H1 (cell line): ENCODE measurements at regions not wholly inside any gene's neighbourhood (a gene's known extent, or its start where the extent isn't known, plus 50 kb on each side); places are given as distances from the start of the nearest gene placed in this dataset.

Experiments used
- CTCF ChIA-PET: fragments of 300-600 bp; sonication (Branson Sonifier 250); formaldehyde crosslinking; loops from one replicate; lab custom pipeline; 2021; ENCODE audit not compliant: partially characterized antibody; lab: Charles Lee
- POLR2A ChIA-PET: fragments of 300-600 bp; sonication (Branson Sonifier 250); formaldehyde crosslinking; loops from one replicate; lab custom pipeline; 2021; ENCODE audit warnings: inconsistent platforms; ENCODE audit not compliant: partially characterized antibody; lab: Charles Lee
- DNase-seq, 2 experiments: peaks; one replicate each; pipeline versions ENCODE4 v3.0.0 to v3.0.0-alpha.2; 2010 to 2022; ENCODE audit warnings: low spot score in 2 of 2, low read depth in 1 of 2, mixed read lengths in 1 of 2
- FAIRE-seq: peaks from 2 replicates; lab custom pipeline; 2011; peaks lifted over from hg19 to GRCh38; lab: Jason Lieb, UNC
- H2AFZ ChIP-seq: 2 replicates; pipeline ENCODE4 v1.8.1; 2012; ENCODE audit warnings: low read length, inconsistent platforms
- H2AK5ac ChIP-seq: 2 replicates; pipeline ENCODE4 v1.6.1; 2013; ENCODE audit warnings: low read depth, low read length
- H2BK120ac ChIP-seq: replicated peaks from 2 replicates; pipeline ENCODE3; 2013; ENCODE audit warnings: low read depth, low read length, inconsistent platforms
- H2BK12ac ChIP-seq: 2 replicates; pipeline ENCODE4 v1.6.1; 2013; ENCODE audit warnings: low read depth, low read length
- H2BK15ac ChIP-seq: 2 replicates; pipeline ENCODE4 v1.6.1; 2013; ENCODE audit warnings: low read length
- H2BK20ac ChIP-seq: 2 replicates; pipeline ENCODE4 v1.6.1; 2013; ENCODE audit warnings: low read length
- H2BK5ac ChIP-seq: 2 replicates; pipeline ENCODE4 v1.6.1; 2013; ENCODE audit warnings: low read depth, low read length
- H3K14ac ChIP-seq: 2 replicates; pipeline ENCODE4 v1.6.1; 2013; ENCODE audit warnings: inconsistent platforms; ENCODE audit not compliant: insufficient read length
- H3K18ac ChIP-seq: 2 replicates; pipeline ENCODE4 v1.6.1; 2013; ENCODE audit warnings: low read length; ENCODE audit errors: extremely low read depth
- H3K23ac ChIP-seq: 2 replicates; pipeline ENCODE4 v1.6.1; 2013; ENCODE audit warnings: inconsistent platforms; ENCODE audit not compliant: insufficient read length
- H3K23me2 ChIP-seq: 2 replicates; pipeline ENCODE4 v1.6.1; 2013; ENCODE audit warnings: low read depth, low read length
- H3K27ac ChIP-seq: 2 replicates; pipeline ENCODE4 v1.6.1; 2011; ENCODE audit warnings: low read depth, low read length, inconsistent platforms
- H3K27me3 ChIP-seq, 4 experiments: replicated peaks in 1 of 4; 1 replicate in 1 of 4; 2 replicates in 3 of 4; pipeline versions ENCODE4 v1.6.1 to v1.8.1; 2011 to 2013; ENCODE audit warnings: low read length in 3 of 4, mild to moderate bottlenecking in 3 of 4, inconsistent platforms in 2 of 4, mixed read lengths in 2 of 4, moderate library complexity in 1 of 4; ENCODE audit not compliant: control insufficient read depth in 3 of 4, insufficient read depth in 3 of 4; ENCODE audit errors: extremely low read depth in 1 of 4
- H3K36me3 ChIP-seq, 4 experiments: 2 replicates each; pipeline versions ENCODE4 v1.6.1 to v1.8.1; 2011 to 2013; ENCODE audit warnings: mild to moderate bottlenecking in 4 of 4, low read length in 3 of 4, moderate library complexity in 2 of 4, control low read depth in 1 of 4, inconsistent platforms in 1 of 4; ENCODE audit not compliant: insufficient read depth in 4 of 4, control insufficient read depth in 2 of 4
- H3K4ac ChIP-seq: replicated peaks from 2 replicates; pipeline ENCODE3; 2013; ENCODE audit warnings: low read length, low read depth, mixed read lengths, inconsistent platforms; ENCODE audit not compliant: insufficient read length
- H3K4me1 ChIP-seq, 4 experiments: replicated peaks in 1 of 4; 1 replicate in 1 of 4; 2 replicates in 3 of 4; pipeline versions ENCODE4 v1.6.1 to v1.8.1; 2011 to 2013; ENCODE audit warnings: low read length in 3 of 4, inconsistent platforms in 2 of 4, mixed read lengths in 1 of 4; ENCODE audit not compliant: insufficient read depth in 4 of 4, control insufficient read depth in 3 of 4
- H3K4me2 ChIP-seq, 2 experiments: 2 replicates each; pipeline versions ENCODE4 v1.6.1 to v1.8.1; 2011 to 2013; ENCODE audit warnings: low read depth in 2 of 2, low read length in 2 of 2, control low read depth in 1 of 2, inconsistent platforms in 1 of 2, mild to moderate bottlenecking in 1 of 2; ENCODE audit not compliant: insufficient read depth in 1 of 2
- H3K4me3 ChIP-seq, 4 experiments: fragments of 200-600, 300-600 bp in 1 of 4; sonication (generic), shearing (Covaris generic), sonication (Bioruptor Twin) in 1 of 4; 2 replicates each; pipeline versions ENCODE4 v1.5.1 to v1.8.1; 2011 to 2016; ENCODE audit warnings: low read length in 4 of 4, low read depth in 3 of 4, control low read depth in 2 of 4, inconsistent platforms in 2 of 4, mild to moderate bottlenecking in 2 of 4, mixed read lengths in 1 of 4, moderate library complexity in 1 of 4; ENCODE audit not compliant: insufficient read depth in 2 of 4; ENCODE audit errors: extremely low read depth in 1 of 4
- H3K56ac ChIP-seq: replicated peaks from 2 replicates; pipeline ENCODE3; 2013; ENCODE audit warnings: low read depth, mild to moderate bottlenecking, mixed read lengths, low read length, inconsistent platforms; ENCODE audit not compliant: insufficient read length
- H3K79me1 ChIP-seq: 2 replicates; pipeline ENCODE4 v1.6.1; 2013; ENCODE audit warnings: low read depth, low read length, control low read depth
- H3K79me2 ChIP-seq, 2 experiments: 2 replicates each; pipeline versions ENCODE4 v1.6.1 to v1.8.1; 2012 to 2013; ENCODE audit warnings: low read length in 2 of 2, mild to moderate bottlenecking in 2 of 2, inconsistent platforms in 1 of 2; ENCODE audit not compliant: insufficient read depth in 2 of 2, control insufficient read depth in 1 of 2
- H3K9ac ChIP-seq, 4 experiments: replicated peaks in 1 of 4; 1 replicate in 1 of 4; 2 replicates in 3 of 4; pipeline versions ENCODE4 v1.6.1 to v1.8.1; 2011 to 2013; ENCODE audit warnings: low read depth in 3 of 4, low read length in 3 of 4, control low read depth in 2 of 4, mild to moderate bottlenecking in 2 of 4, moderate library complexity in 2 of 4, inconsistent platforms in 1 of 4; ENCODE audit errors: extremely low read depth in 1 of 4
- H3K9me3 ChIP-seq, 2 experiments: 2 replicates each; pipeline versions ENCODE4 v1.6.1 to v1.8.1; 2012 to 2013; ENCODE audit warnings: mild to moderate bottlenecking in 2 of 2, moderate library complexity in 2 of 2, control low read depth in 1 of 2, inconsistent platforms in 1 of 2, low read depth in 1 of 2, low read length in 1 of 2, mixed read lengths in 1 of 2; ENCODE audit not compliant: insufficient read depth in 2 of 2
- H4K20me1 ChIP-seq, 2 experiments: replicated peaks in 1 of 2; 2 replicates each; pipeline versions ENCODE3 to v1.8.1; 2011 to 2013; ENCODE audit warnings: inconsistent platforms in 2 of 2, low read length in 2 of 2, mild to moderate bottlenecking in 1 of 2; ENCODE audit not compliant: insufficient read depth in 2 of 2, control insufficient read depth in 1 of 2
- H4K5ac ChIP-seq: 2 replicates; pipeline ENCODE4 v1.6.1; 2013; ENCODE audit warnings: low read length, low read depth, mixed read lengths, inconsistent platforms; ENCODE audit not compliant: insufficient read length
- H4K8ac ChIP-seq: 2 replicates; pipeline ENCODE4 v1.8.0; 2013; ENCODE audit warnings: mild to moderate bottlenecking, moderate library complexity, low read length, inconsistent platforms; ENCODE audit not compliant: insufficient read depth; ENCODE audit errors: extremely low read depth
- H4K91ac ChIP-seq: replicated peaks from 2 replicates; pipeline ENCODE3; 2013; ENCODE audit warnings: low read length, mixed read lengths, inconsistent platforms; ENCODE audit not compliant: insufficient read length
- FOSL1 ChIP-seq: IDR thresholded peaks from 2 replicates; pipeline ENCODE4 v1.6.1; 2011; ENCODE audit warnings: mild to moderate bottlenecking, low read depth, low read length, moderate library complexity; ENCODE audit not compliant: insufficient read depth
- JUN ChIP-seq: IDR thresholded peaks from 2 replicates; pipeline ENCODE4 v1.6.1; 2011; ENCODE audit warnings: low read depth, mild to moderate bottlenecking, improper control_type of control experiment, low read length
- KDM1A ChIP-seq: fragments of 200-600, 300-600 bp; sonication (generic); IDR thresholded peaks from 2 replicates; pipeline ENCODE4 v1.7.1; 2016; ENCODE audit warnings: mild to moderate bottlenecking, low read length, borderline replicate concordance
- NRF1 ChIP-seq: IDR thresholded peaks from 2 replicates; pipeline ENCODE4 v1.6.1; 2011; ENCODE audit warnings: mild to moderate bottlenecking, low read depth, low read length, improper control_type of control experiment
- POLR2AphosphoS5 ChIP-seq: IDR thresholded peaks from 2 replicates; pipeline ENCODE4 v1.6.1; 2011; ENCODE audit warnings: low read depth, low read length
- RAD21 ChIP-seq, 2 experiments: IDR thresholded peaks in 1 of 2; conservative IDR thresholded peaks in 1 of 2; 2 replicates each; pipeline ENCODE4 v1.6.1; 2011; ENCODE audit warnings: low read depth in 2 of 2, low read length in 2 of 2, improper control_type of control experiment in 1 of 2, inconsistent platforms in 1 of 2, mild to moderate bottlenecking in 1 of 2, moderate library complexity in 1 of 2
- SRF ChIP-seq: IDR thresholded peaks from 2 replicates; pipeline ENCODE4 v1.6.1; 2011; ENCODE audit warnings: mild to moderate bottlenecking, low read depth, low read length, moderate library complexity
- WGBS, 2 experiments: shearing (Covaris generic) in 1 of 2; methylation state at CpG; one replicate each; pipeline versions ENCODE4 v1.1.6 to v1.1.7; 2013 to 2015; ENCODE audit warnings: low lambda C conversion rate in 2 of 2, mixed read lengths in 2 of 2, inconsistent platforms in 1 of 2, low coverage in 1 of 2, missing lambda C conversion rate in 1 of 2; ENCODE audit not compliant: insufficient replicate concordance in 2 of 2, insufficient coverage in 1 of 2, insufficient read length in 1 of 2; ENCODE audit errors: extremely low coverage in 1 of 2, missing lambda C conversion rate in 1 of 2; 5-methylcytosine and 5-hydroxymethylcytosine counted together
- TF ChIP-seq, protein P1 (sequence below): IDR thresholded peaks from 2 replicates; pipeline ENCODE4 v1.6.1; 2011; ENCODE audit warnings: low read depth, mild to moderate bottlenecking, low read length; ENCODE audit not compliant: insufficient read depth
- TF ChIP-seq, protein P2 (sequence below), 3 experiments: IDR thresholded peaks; 1 replicate in 2 of 3; 2 replicates in 1 of 3; pipeline versions ENCODE4 v1.5.1 to v1.6.1; 2011; ENCODE audit warnings: low read length in 3 of 3, mild to moderate bottlenecking in 3 of 3, inconsistent platforms in 2 of 3, low read depth in 1 of 3, moderate library complexity in 1 of 3; ENCODE audit not compliant: insufficient read depth in 1 of 3; ENCODE audit errors: control extremely low read depth in 1 of 3

DNA sequence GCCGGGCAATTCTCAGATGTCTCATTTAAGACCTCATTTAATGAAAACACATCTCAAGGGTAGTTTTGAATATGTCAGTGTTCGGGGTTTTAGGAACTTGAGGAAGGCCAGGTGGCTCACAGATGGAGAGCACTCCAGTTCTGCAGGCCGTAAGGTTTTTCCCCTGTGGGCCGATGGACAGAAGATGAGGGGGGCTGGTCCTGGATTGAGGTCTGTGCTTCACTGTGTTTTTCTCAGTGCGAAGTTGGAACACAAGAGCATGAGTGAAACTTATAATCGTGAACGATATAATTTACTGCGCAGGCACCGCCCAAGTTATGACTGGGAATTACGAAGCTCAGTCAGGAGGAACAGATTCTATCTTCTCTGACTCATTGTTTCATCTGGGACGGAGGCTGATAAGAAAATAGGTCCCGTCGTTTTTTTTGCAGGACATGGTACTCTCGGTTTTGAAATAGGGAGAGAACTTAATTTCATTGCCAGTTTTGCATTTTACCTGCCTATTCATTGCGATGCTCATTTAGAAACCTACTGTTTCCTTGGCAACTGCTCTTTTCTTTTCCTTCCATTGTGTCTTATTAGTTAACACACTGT, 591.0 kb upstream of the PFKP start:
- H3K79me1 ChIP-seq = no peaks in the 10 kb centered on the region
- H3K9me3 ChIP-seq = no peaks in the 10 kb centered on the region; a peak in 1 of 4 replicates
- H3K79me2 ChIP-seq = no peaks in the 10 kb centered on the region
- no peak overlapping the region for H3K18ac ChIP-seq
- H3K4me2 ChIP-seq = no peak overlapping the region
- no peak overlapping the region for H3K4me3 ChIP-seq
- no peaks in the 10 kb centered on the region for H4K20me1 ChIP-seq
- ChIA-PET CTCF (no interaction called here), POLR2A (interaction anchor here (0.7 kb wide), 1 partner anchor 267 kb away, joined by 3 read pairs; no protein-coding TSS in a partner anchor)
- H3K56ac ChIP-seq = no peak overlapping the region
- H3K23ac ChIP-seq = no peak overlapping the region
- no peak overlapping the region for H3K14ac ChIP-seq
- H4K91ac ChIP-seq = peak overlapping the region; percentile 48
- peak overlapping the region; percentile 26; the same call in 1 of the 2 replicates for H2AK5ac ChIP-seq
- H3K27ac ChIP-seq = no peak overlapping the region
- H2BK120ac ChIP-seq = peak overlapping the region; percentile 38
- no peak for DNase-seq
- no peak overlapping the region for H2BK15ac ChIP-seq
- peak overlapping the region; percentile 46 for H3K4ac ChIP-seq
- no peak overlapping the region for H2BK20ac ChIP-seq
- peak overlapping the region; percentile 52; the same call in 1 of the 2 replicates for H2BK12ac ChIP-seq
- 87% methylated on average over 15 of the region's 15 CpGs; no CpG with 5 or more reads in 1 of the 2 experiments for WGBS, 2 experiments
- no peak for FAIRE-seq
- peak overlapping the region; percentile 13; the same call in 1 of the 2 replicates for H2BK5ac ChIP-seq
- H3K23me2 ChIP-seq = no peaks in the 10 kb centered on the region; the same call in 1 of the 2 replicates
- no peak overlapping the region; the same call in 1 of the 2 replicates for H4K8ac ChIP-seq
- no peak overlapping the region for H2AFZ ChIP-seq
- H3K9ac ChIP-seq = no peak overlapping the region
- peaks cover 0 to 6% (median 5%) of the 10 kb centered on the region in 4 experiments; a peak in 5 of 7 replicates for H3K4me1 ChIP-seq
- no peaks in the 10 kb centered on the region for H3K27me3 ChIP-seq
- H4K5ac ChIP-seq = no peak overlapping the region
- H3K36me3 ChIP-seq = no peaks in the 10 kb centered on the region
- no peak for TF ChIP-seq RAD21 (IDR thresholded peaks at IDR 0.05 in 1 of 2, conservative IDR thresholded peaks at IDR 0.05 in 1 of 2; ENCODE audit: low read depth in 2 of 2, low read length in 2 of 2)
- TF ChIP-seq, protein P1, sequence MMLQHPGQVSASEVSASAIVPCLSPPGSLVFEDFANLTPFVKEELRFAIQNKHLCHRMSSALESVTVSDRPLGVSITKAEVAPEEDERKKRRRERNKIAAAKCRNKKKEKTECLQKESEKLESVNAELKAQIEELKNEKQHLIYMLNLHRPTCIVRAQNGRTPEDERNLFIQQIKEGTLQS = no peak
- TF ChIP-seq SRF = no peak
- TF ChIP-seq POLR2AphosphoS5 = no peak
- no peak for TF ChIP-seq FOSL1
- TF ChIP-seq, protein P2, sequence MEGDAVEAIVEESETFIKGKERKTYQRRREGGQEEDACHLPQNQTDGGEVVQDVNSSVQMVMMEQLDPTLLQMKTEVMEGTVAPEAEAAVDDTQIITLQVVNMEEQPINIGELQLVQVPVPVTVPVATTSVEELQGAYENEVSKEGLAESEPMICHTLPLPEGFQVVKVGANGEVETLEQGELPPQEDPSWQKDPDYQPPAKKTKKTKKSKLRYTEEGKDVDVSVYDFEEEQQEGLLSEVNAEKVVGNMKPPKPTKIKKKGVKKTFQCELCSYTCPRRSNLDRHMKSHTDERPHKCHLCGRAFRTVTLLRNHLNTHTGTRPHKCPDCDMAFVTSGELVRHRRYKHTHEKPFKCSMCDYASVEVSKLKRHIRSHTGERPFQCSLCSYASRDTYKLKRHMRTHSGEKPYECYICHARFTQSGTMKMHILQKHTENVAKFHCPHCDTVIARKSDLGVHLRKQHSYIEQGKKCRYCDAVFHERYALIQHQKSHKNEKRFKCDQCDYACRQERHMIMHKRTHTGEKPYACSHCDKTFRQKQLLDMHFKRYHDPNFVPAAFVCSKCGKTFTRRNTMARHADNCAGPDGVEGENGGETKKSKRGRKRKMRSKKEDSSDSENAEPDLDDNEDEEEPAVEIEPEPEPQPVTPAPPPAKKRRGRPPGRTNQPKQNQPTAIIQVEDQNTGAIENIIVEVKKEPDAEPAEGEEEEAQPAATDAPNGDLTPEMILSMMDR (IDR thresholded peaks at IDR 0.05; ENCODE audit: control extremely low read depth in 1 of 3, insufficient read depth in 1 of 3, low read depth in 1 of 3, low read length in 3 of 3) = no peak
- no peak for TF ChIP-seq NRF1
- TF ChIP-seq KDM1A = no peak
- TF ChIP-seq JUN = no peak
